ENCODE measurements at regions not wholly inside any gene's neighbourhood (a gene's known extent, or its start where the extent isn't known, plus 50 kb on each side); places are given as distances from the start of the nearest gene placed in this dataset.

GRCh38 chr2:64768491-64769005 lies 114.8 kb upstream of the SERTAD2 start:
- TF ChIP-seq CTCF (IDR thresholded peaks at IDR 0.05) (no peak), RFX5 (IDR thresholded peaks at IDR 0.05; ENCODE audit: low read length) (no peak), SIN3A (IDR thresholded peaks at IDR 0.05; ENCODE audit: borderline replicate concordance, low read depth, low read length) (no peak), NRF1 (IDR thresholded peaks at IDR 0.05; ENCODE audit: low read depth, low read length) (no peak), TAF1 (IDR thresholded peaks at IDR 0.05; ENCODE audit: borderline replicate concordance, low read depth, low read length) (no peak), GABPA (IDR thresholded peaks at IDR 0.05; ENCODE audit: low read depth) (no peak), USF2 (IDR thresholded peaks at IDR 0.05; ENCODE audit: borderline replicate concordance, low read depth, low read length) (no peak), RCOR1 (IDR thresholded peaks at IDR 0.05; ENCODE audit: low read length) (no peak), EP300 (IDR thresholded peaks at IDR 0.05; ENCODE audit: borderline replicate concordance in 1 of 2, low read depth in 1 of 2, low read length in 1 of 2) (no peak), ELF1 (IDR thresholded peaks at IDR 0.05) (no peak), RAD21 (IDR thresholded peaks at IDR 0.05; ENCODE audit: low read length) (no peak)
